Upper lobe of left lung (tissue), 6 donors: ENCODE measurements at regions not wholly inside any gene's neighbourhood (a gene's known extent, or its start where the extent isn't known, plus 50 kb on each side); places are given as distances from the start of the nearest gene placed in this dataset.

Experiments used
- ATAC-seq, 2 donors: fragments of 200-7000 bp; cut with Tn5 transposase; one replicate each; pipeline ENCODE4 v1.9.1; 2022; ENCODE audit warnings: mild to moderate bottlenecking in 2 of 2, moderate library complexity in 2 of 2; ENCODE audit not compliant: low FRiP score in 2 of 2
- DNase-seq, 2 donors: peaks; one replicate each; pipeline ENCODE4 v3.0.0-alpha.2; 2019 to 2020
- H3K27ac ChIP-seq, 4 donors: fragments of 200-600 bp; sonication (generic); one replicate each; pipeline ENCODE4 v1.5.1; 2016 to 2019
- H3K27me3 ChIP-seq, 4 donors: fragments of 200-600 bp; sonication (generic); one replicate each; pipeline ENCODE4 v1.5.1; 2017 to 2019
- H3K36me3 ChIP-seq, 4 donors: fragments of 200-600 bp; sonication (generic); one replicate each; pipeline ENCODE4 v1.5.1; 2016 to 2019
- H3K4me1 ChIP-seq, 4 donors: fragments of 200-600 bp; sonication (generic); one replicate each; pipeline ENCODE4 v1.5.1; 2018 to 2019
- H3K4me3 ChIP-seq, 4 donors: fragments of 200-600 bp; sonication (generic); one replicate each; pipeline ENCODE4 v1.5.1; 2017 to 2019; ENCODE audit warnings: mild to moderate bottlenecking in 2 of 4, moderate library complexity in 1 of 4
- H3K9me3 ChIP-seq, 4 donors: fragments of 200-600 bp; sonication (generic); one replicate each; pipeline ENCODE4 v1.5.1; 2018 to 2019
- CTCF ChIP-seq, 6 experiments: fragments of 450-650 bp in 4 of 6; fragments of 200-600 bp in 2 of 6; sonication (generic) in 2 of 6; IDR thresholded peaks; one replicate each; pipeline ENCODE4 v1.5.1; 2016 to 2019; ENCODE audit warnings: antibody characterized with exemption in 6 of 6
- EP300 ChIP-seq, 4 donors: sonication (generic); formaldehyde crosslinking; IDR thresholded peaks; one replicate each; pipeline ENCODE4 v1.5.1; 2017; ENCODE audit warnings: antibody characterized with exemption in 4 of 4, control low read depth in 2 of 4
- POLR2A ChIP-seq, 4 donors: fragments of 450-650 bp; IDR thresholded peaks; one replicate each; pipeline ENCODE4 v1.5.1; 2016 to 2017; ENCODE audit warnings: antibody characterized with exemption in 4 of 4, mild to moderate bottlenecking in 2 of 4
- POLR2AphosphoS5 ChIP-seq, 2 donors: sonication (generic); formaldehyde crosslinking; IDR thresholded peaks; one replicate each; pipeline ENCODE4 v1.5.1; 2017; ENCODE audit warnings: antibody characterized with exemption in 2 of 2
- WGBS, 2 donors: methylation state at CpG; one replicate each; pipeline ENCODE4 v1.1.5; 2017 to 2018; 5-methylcytosine and 5-hydroxymethylcytosine counted together
- donor health status: DM: no; HTN: no; CAD: no; lungs with moderate emphysema.
- donor health status: DM: no; HTN: yes; CAD: no; lungs with severe emphysema.

- H3K4me1 ChIP-seq, result peaks cover 0 to 14% (median 3%) of the 10 kb centered on the region in 4 donors
- H3K27me3 ChIP-seq, result no peaks in the 10 kb centered on the region
- H3K36me3 ChIP-seq, result no peaks in the 10 kb centered on the region
- H3K27ac ChIP-seq, result no peak overlapping the region
- no peak overlapping the region for H3K4me3 ChIP-seq
- ATAC-seq, result peak in 1 of 2 donors; percentile 41
- DNase-seq, result no peak
- WGBS, 2 donors, result 83 to 86% methylated on average over 3 of the region's 3 CpGs
- H3K9me3 ChIP-seq, result no peaks in the 10 kb centered on the region
- TF ChIP-seq POLR2AphosphoS5 (IDR thresholded peaks at IDR 0.05) (no peak), POLR2A (IDR thresholded peaks at IDR 0.05) (no peak), EP300 (IDR thresholded peaks at IDR 0.05) (no peak), CTCF (IDR thresholded peaks at IDR 0.05) (no peak)
These were observed 52.6 kb upstream of the RAB27B start for GRCh38 chr18:54775686-54776085.

- H3K27ac ChIP-seq, result no peak overlapping the region
- no peak overlapping the region for H3K4me3 ChIP-seq
- peak; percentile 60 to 95 for ATAC-seq
- no peaks in the 10 kb centered on the region for H3K27me3 ChIP-seq
- H3K9me3 ChIP-seq, result no peaks in the 10 kb centered on the region
- TF ChIP-seq EP300 (IDR thresholded peaks at IDR 0.05) (no peak), POLR2AphosphoS5 (IDR thresholded peaks at IDR 0.05) (peak in 1 of 2 donors; percentile 39)
- WGBS, 2 donors, result 77 to 94% methylated on average over 7 to 8 of the region's 8 CpGs
- peaks cover 0 to 14% (median 3%) of the 10 kb centered on the region in 4 donors for H3K4me1 ChIP-seq
- H3K36me3 ChIP-seq, result no peaks in the 10 kb centered on the region
- peak in 1 of 2 donors; percentile 38 for DNase-seq
These were observed 51.8 kb upstream of the RAB27B start for GRCh38 chr18:54776282-54776977.

- Histone ChIP-seq H3K27ac (no peak overlapping the region), H3K9me3 (no peaks in the 10 kb centered on the region), H3K4me3 (no peak overlapping the region), H3K36me3 (no peaks in the 10 kb centered on the region), H3K27me3 (no peaks in the 10 kb centered on the region), H3K4me1 (peaks cover 0 to 14% (median 3%) of the 10 kb centered on the region in 4 donors)
- no peak for DNase-seq
- 70 to 74% methylated on average over 1 of the region's 1 CpG for WGBS, 2 donors
- no peak for ATAC-seq
- no peak for TF ChIP-seq POLR2AphosphoS5 (IDR thresholded peaks at IDR 0.05)
These were observed 51.0 kb upstream of the RAB27B start for GRCh38 chr18:54777118-54777791.

GRCh38 chr18:54777989-54778388, 50.3 kb upstream of the RAB27B start:
- DNase-seq (no peak), ATAC-seq (no peak)
- Histone ChIP-seq H3K36me3 (no peaks in the 10 kb centered on the region), H3K4me1 (peaks cover 0 to 14% (median 3%) of the 10 kb centered on the region in 4 donors), H3K4me3 (no peak overlapping the region), H3K9me3 (no peaks in the 10 kb centered on the region), H3K27me3 (no peaks in the 10 kb centered on the region), H3K27ac (no peak overlapping the region)
- TF ChIP-seq CTCF (IDR thresholded peaks at IDR 0.05), result no peak
- TF ChIP-seq POLR2AphosphoS5 (IDR thresholded peaks at IDR 0.05), result no peak
- TF ChIP-seq POLR2A (IDR thresholded peaks at IDR 0.05), result no peak
- no peak for TF ChIP-seq EP300 (IDR thresholded peaks at IDR 0.05)
- 62 to 65% methylated on average over 4 of the region's 4 CpGs for WGBS, 2 donors
